EL (cell line): ENCODE measurements at regions not wholly inside any gene's neighbourhood (a gene's known extent, or its start where the extent isn't known, plus 50 kb on each side); places are given as distances from the start of the nearest gene placed in this dataset.
"Not testable (repeated sequence)": the region's sequence is repeated elsewhere in the genome, so short reads cannot be mapped to it uniquely, and the experiment has no call there.

Experiments used
- DNase-seq: peaks from one replicate; pipeline ENCODE4 v3.0.0-alpha.2; 2016

GRCh38 chr3:90025019-90025418, 917.6 kb downstream of the EPHA3 start:
- no peak for DNase-seq

- DNase-seq: no peak
These were observed 919.0 kb downstream of the EPHA3 start for GRCh38 chr3:90026406-90026805.

DNA sequence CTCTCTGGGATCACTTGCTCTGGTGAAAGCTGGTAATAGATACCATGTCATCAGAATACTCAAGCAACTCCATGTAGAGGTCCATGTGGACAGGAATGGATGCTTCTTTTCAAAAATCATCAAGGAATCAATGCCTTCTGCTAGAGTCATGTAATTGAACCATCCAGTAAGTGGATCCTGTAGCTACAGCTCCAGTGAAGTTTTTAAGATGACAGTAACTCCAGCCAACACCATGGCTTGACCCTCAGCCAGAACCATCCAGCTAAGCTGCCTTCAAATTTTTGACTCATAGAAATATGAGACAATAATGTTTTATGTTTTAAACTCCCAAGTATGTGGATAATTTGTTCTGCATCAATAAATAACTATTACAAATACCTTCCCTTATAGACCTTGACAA, 923.7 kb downstream of the EPHA3 start:
- DNase-seq: no peak

DNA sequence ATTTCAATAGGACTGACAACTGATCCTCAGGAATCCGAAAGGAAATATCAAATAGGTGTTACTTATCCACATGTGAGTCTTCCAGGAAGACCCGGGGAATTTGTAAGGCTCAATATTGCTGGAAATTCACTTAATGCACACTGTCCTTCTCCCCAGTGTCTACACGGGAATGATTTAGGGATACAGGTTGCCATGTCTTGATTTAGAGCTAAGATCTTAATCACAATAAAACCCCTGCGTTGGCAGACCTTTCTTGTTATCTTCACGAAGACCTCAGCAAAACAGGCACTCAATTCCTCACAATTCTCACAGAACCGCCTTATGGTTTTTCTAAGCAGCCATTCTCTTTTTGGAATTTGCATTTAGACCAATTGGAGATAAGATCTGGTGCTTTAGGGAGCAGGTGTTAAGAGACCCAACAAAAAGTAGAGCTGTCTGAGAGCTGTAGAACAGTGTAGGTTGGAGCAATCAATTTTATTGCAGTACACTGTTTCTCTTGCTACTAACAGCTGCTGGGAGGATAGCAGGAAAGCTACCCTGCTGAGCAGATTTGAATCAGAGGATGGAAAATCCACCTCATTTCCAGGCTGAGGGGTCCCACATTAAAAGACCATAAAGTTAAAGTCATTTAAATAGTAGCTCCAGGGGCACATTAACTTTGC, 925.7 kb downstream of the EPHA3 start:
- no peak for DNase-seq

DNA sequence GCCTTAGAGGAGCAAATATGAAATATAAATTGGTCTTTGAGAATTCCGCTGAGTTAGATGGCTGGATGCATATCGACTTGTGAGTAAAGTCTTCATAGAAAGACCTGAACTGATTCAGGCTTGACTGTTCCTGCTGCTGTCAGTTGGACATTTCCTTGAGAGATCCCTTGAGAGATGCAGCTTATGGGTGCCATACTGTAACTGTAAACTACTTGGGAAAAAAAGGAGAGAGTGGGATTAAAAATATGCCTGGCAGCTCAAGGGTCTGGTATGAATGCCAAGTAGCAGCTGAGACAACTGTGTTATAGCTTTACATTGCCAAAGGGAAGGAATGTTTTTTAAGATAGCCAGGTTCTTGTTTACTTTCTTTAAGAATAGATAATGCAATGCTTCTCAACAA, 926.6 kb downstream of the EPHA3 start:
- no peak for DNase-seq

DNA sequence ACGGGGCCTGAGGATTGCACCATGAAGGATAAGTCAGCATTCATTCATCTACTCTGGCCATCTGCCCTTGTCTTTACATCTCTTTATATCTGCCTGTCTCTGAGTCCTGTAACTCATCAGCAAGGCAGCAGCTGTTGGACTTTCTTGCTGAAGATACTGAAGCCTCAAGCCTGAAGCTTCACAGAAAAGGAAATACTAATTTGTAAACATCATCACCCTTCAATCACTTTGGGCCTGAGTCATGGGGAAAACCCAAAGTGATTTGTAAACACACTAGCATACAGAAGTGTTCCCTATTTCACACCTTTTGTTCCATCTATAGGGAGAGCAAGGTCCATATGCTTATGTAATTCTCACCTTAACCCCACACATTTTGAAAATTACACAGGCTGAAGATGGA, 928.2 kb downstream of the EPHA3 start:
- DNase-seq: no peak

- no peak for DNase-seq
These were observed 929.6 kb downstream of the EPHA3 start for GRCh38 chr3:90036939-90037469.

- DNase-seq: no peak
These were observed 932.6 kb downstream of the EPHA3 start for GRCh38 chr3:90039994-90040393.

GRCh38 chr3:90040554-90040953, 933.1 kb downstream of the EPHA3 start:
- no peak for DNase-seq

DNA sequence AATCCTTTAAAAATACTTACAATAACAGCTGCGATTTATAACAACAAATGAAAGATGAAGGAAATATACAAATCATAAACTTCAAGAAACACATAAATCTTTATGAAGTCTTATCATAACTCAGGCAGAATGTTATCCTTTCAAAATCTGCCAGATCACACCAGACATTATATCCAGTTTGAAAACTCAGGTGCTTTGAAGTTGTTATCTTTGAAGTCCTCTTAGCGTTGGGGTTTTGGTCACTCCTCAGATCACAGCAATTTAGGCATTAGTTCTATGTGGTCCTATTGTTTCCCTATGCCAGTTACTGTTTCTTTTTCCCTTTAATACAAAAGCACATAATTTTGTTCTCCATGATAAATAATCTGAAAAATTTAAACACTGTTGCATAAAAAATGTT, 934.6 kb downstream of the EPHA3 start:
- no peak for DNase-seq

DNA sequence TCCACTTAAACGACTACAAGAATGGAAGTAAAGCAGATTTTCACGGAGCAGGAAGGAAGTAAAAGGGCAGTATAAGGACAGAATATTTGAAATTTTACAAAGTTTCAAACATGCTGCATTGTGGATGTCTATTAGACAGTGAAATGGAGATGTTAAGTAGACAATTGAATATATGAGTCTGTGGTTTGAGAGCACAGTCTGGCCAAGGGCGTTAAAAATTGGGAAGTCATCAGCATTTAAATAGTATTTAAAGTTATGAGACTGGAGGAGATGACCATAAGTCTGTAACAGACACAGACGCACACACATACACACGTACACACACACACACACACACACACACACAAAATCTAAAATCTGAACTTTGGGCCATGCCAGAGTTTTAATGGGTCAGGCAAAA, 935.9 kb downstream of the EPHA3 start:
- DNase-seq: no peak

- DNase-seq: no peak
These were observed 936.8 kb downstream of the EPHA3 start for GRCh38 chr3:90044084-90044816.

DNA sequence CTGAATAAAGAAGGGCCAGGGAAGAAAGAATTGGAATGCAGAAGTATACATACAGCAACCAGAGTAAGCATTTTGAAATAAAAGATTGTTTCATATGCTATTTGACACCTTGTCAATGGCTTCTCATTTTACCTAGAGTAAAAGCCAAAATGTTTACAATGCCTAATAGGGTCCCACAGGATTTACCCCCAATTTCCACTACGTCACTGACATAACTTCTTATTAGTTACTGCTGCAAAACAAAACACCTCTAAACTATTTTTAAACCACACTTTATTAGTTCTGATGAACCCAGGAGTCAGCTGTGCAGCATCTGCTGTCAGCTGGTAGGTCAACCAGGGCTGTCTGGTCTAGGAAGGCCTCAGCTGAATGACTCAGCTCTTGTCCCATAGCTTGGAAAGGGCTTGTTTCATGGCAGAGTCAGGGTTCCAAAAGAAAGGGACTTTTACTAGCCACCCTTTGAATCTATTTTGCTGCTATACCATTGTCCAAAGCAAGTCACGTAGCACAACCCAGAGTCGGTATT, 945.1 kb downstream of the EPHA3 start:
- DNase-seq: no peak

GRCh38 chr3:90054311-90054710, 946.9 kb downstream of the EPHA3 start:
- DNase-seq: no peak

- DNase-seq: no peak
These were observed 948.2 kb downstream of the EPHA3 start for GRCh38 chr3:90055666-90056065.

- no peak for DNase-seq
These were observed 949.0 kb downstream of the EPHA3 start for GRCh38 chr3:90056281-90057032.

DNA sequence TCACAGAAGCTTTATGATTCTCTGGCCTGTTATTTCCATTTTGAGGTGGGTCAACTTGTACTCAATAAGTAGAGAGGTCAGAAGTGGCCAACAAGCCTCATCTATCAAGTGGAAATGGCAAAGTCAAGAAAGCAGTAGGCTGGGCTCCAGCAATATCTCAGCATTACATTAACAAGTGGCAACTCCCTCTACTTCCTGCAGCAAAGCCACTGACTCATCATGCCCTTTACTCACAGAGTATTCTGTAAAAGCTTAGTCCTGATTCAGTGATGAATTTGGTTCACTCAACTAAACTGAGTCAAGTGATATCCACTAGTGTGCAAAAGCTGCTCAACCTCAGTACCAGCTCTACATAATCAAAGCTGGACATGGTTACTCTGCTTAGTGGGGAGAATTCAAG, 954.6 kb downstream of the EPHA3 start:
- DNase-seq: no peak

- DNase-seq: no peak
These were observed 955.3 kb downstream of the EPHA3 start for GRCh38 chr3:90062631-90063200.

DNA sequence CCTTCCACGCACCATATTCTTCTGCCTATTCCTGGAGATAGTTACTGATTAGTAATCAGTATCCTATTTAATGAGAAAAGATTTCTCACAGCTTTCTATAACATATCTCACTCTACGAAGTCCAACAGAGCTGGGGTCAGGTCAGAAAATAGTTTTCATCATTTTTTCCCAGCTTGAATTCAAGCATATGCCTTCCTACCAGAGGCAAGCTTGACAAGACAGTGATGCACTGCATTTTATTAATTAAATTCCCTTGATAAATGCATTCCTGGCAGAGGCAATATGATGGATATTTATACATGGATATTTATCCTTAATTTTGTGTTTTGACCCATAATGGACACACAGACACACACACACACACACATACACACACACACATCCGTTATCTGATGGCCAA, 961.4 kb downstream of the EPHA3 start:
- DNase-seq: no peak

- DNase-seq: no peak
These were observed 962.3 kb downstream of the EPHA3 start for GRCh38 chr3:90069748-90070147.

- no peak for DNase-seq
These were observed 968.7 kb downstream of the EPHA3 start for GRCh38 chr3:90076136-90076535.

GRCh38 chr3:90080988-90081387, 973.6 kb downstream of the EPHA3 start:
- no peak for DNase-seq

GRCh38 chr3:90086297-90086696, 978.9 kb downstream of the EPHA3 start:
- DNase-seq: not testable (repeated sequence)
